DMS53 treated with DMSO at 0.1 percent for 48 hours (cell line): ENCODE measurements at regions not wholly inside any gene's neighbourhood (a gene's known extent, or its start where the extent isn't known, plus 50 kb on each side); places are given as distances from the start of the nearest gene placed in this dataset.
"Not testable (repeated sequence)": the region's sequence is repeated elsewhere in the genome, so short reads cannot be mapped to it uniquely, and the experiment has no call there.

Experiments
- DNase-seq: peaks from one replicate; lab custom pipeline; 2025; ENCODE audit not compliant: unreplicated experiment; lab: John Stamatoyannopoulos, UW

GRCh38 chr9:42656789-42657188 lies 473.3 kb downstream of the SPATA31A6 start:
- DNase-seq = not testable (repeated sequence)

GRCh38 chr9:42657496-42657895 lies 474.0 kb downstream of the SPATA31A6 start:
- DNase-seq = not testable (repeated sequence)

GRCh38 chr9:42697146-42697545 lies 513.7 kb downstream of the SPATA31A6 start:
- DNase-seq = not testable (repeated sequence)

GRCh38 chr9:42702890-42703289 lies 519.4 kb downstream of the SPATA31A6 start:
- DNase-seq = not testable (repeated sequence)

- not testable (repeated sequence) for DNase-seq
These were observed 541.7 kb downstream of the SPATA31A6 start for GRCh38 chr9:42724841-42725835.

GRCh38 chr9:42743030-42743814 lies 559.8 kb downstream of the SPATA31A6 start:
- DNase-seq = peak; percentile 6

- not testable (repeated sequence) for DNase-seq
These were observed 573.8 kb downstream of the SPATA31A6 start for GRCh38 chr9:42757251-42757650.

GRCh38 chr9:42759320-42759719 lies 575.9 kb downstream of the SPATA31A6 start:
- DNase-seq = not testable (repeated sequence)

GRCh38 chr9:42782201-42782600 lies 598.7 kb downstream of the SPATA31A6 start:
- DNase-seq = not testable (repeated sequence)

- not testable (repeated sequence) for DNase-seq
These were observed 609.3 kb downstream of the SPATA31A6 start for GRCh38 chr9:42792725-42793124.

- not testable (repeated sequence) for DNase-seq
These were observed 615.1 kb downstream of the SPATA31A6 start for GRCh38 chr9:42798571-42798970.

- not testable (repeated sequence) for DNase-seq
These were observed 619.3 kb downstream of the SPATA31A6 start for GRCh38 chr9:42802716-42803115.

GRCh38 chr9:42806674-42807073 lies 623.2 kb downstream of the SPATA31A6 start:
- DNase-seq = not testable (repeated sequence)

GRCh38 chr9:42821468-42821867 lies 638.0 kb downstream of the SPATA31A6 start:
- DNase-seq = not testable (repeated sequence)

GRCh38 chr9:42848156-42848555 lies 664.7 kb downstream of the SPATA31A6 start:
- not testable (repeated sequence) for DNase-seq

- DNase-seq = not testable (repeated sequence)
These were observed 667.6 kb downstream of the SPATA31A6 start for GRCh38 chr9:42850896-42851693.

- not testable (repeated sequence) for DNase-seq
These were observed 668.2 kb downstream of the SPATA31A6 start for GRCh38 chr9:42851701-42852100.

- not testable (repeated sequence) for DNase-seq
These were observed 668.9 kb downstream of the SPATA31A6 start for GRCh38 chr9:42852133-42852930.

GRCh38 chr9:42860133-42860532 lies 676.7 kb downstream of the SPATA31A6 start:
- DNase-seq = not testable (repeated sequence)

GRCh38 chr9:42862465-42862864 lies 679.0 kb downstream of the SPATA31A6 start:
- DNase-seq = not testable (repeated sequence)
